Upper lobe of right lung (tissue), 1 donor: ENCODE measurements at regions not wholly inside any gene's neighbourhood (a gene's known extent, or its start where the extent isn't known, plus 50 kb on each side); places are given as distances from the start of the nearest gene placed in this dataset.

Source experiments
- ATAC-seq: fragments of 200-7000 bp; cut with Tn5 transposase; one replicate; pipeline ENCODE4 v1.9.1; 2020; ENCODE audit warnings: mild to moderate bottlenecking, moderate library complexity
- DNase-seq: peaks from one replicate; pipeline ENCODE4 v3.0.0-alpha.2; 2020
- H3K27ac ChIP-seq: fragments of 200-600 bp; one replicate; pipeline ENCODE4 v1.8.0; 2022
- H3K27me3 ChIP-seq: fragments of 200-600 bp; one replicate; pipeline ENCODE4 v1.8.0; 2022; ENCODE audit warnings: mild to moderate bottlenecking
- H3K36me3 ChIP-seq: fragments of 200-600 bp; one replicate; pipeline ENCODE4 v1.8.0; 2022
- H3K4me1 ChIP-seq: fragments of 200-600 bp; one replicate; pipeline ENCODE4 v1.8.0; 2022
- H3K4me3 ChIP-seq: fragments of 200-600 bp; one replicate; pipeline ENCODE4 v1.8.0; 2022; ENCODE audit warnings: mild to moderate bottlenecking
- H3K9me3 ChIP-seq: fragments of 200-600 bp; one replicate; pipeline ENCODE4 v1.8.0; 2022
- intact Hi-C: fragments of 100-400 bp; cut with DNase I; formaldehyde crosslinking; loops from one replicate; pipeline ENCODE4 v1.11.0; 2022
- TF ChIP-seq, protein P1 (sequence below): fragments of 200-600 bp; IDR thresholded peaks from one replicate; pipeline ENCODE4 v1.8.0; 2022; ENCODE audit warnings: antibody characterized with exemption
- donor health status: DM: no; HTN: yes; CAD: no; lungs with severe emphysema.

GRCh38 chr12:77238335-77238734, 173.0 kb upstream of the E2F7 start:
- no peak for ATAC-seq
- H3K27me3 ChIP-seq: no peaks in the 10 kb centered on the region
- no peak overlapping the region for H3K4me3 ChIP-seq
- intact Hi-C loops: no loop called here
- H3K27ac ChIP-seq: no peak overlapping the region
- H3K9me3 ChIP-seq: no peaks in the 10 kb centered on the region
- no peaks in the 10 kb centered on the region for H3K36me3 ChIP-seq
- DNase-seq: no peak
- TF ChIP-seq, protein P1, sequence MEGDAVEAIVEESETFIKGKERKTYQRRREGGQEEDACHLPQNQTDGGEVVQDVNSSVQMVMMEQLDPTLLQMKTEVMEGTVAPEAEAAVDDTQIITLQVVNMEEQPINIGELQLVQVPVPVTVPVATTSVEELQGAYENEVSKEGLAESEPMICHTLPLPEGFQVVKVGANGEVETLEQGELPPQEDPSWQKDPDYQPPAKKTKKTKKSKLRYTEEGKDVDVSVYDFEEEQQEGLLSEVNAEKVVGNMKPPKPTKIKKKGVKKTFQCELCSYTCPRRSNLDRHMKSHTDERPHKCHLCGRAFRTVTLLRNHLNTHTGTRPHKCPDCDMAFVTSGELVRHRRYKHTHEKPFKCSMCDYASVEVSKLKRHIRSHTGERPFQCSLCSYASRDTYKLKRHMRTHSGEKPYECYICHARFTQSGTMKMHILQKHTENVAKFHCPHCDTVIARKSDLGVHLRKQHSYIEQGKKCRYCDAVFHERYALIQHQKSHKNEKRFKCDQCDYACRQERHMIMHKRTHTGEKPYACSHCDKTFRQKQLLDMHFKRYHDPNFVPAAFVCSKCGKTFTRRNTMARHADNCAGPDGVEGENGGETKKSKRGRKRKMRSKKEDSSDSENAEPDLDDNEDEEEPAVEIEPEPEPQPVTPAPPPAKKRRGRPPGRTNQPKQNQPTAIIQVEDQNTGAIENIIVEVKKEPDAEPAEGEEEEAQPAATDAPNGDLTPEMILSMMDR: no peak
- peaks cover 5% of the 10 kb centered on the region for H3K4me1 ChIP-seq

DNA sequence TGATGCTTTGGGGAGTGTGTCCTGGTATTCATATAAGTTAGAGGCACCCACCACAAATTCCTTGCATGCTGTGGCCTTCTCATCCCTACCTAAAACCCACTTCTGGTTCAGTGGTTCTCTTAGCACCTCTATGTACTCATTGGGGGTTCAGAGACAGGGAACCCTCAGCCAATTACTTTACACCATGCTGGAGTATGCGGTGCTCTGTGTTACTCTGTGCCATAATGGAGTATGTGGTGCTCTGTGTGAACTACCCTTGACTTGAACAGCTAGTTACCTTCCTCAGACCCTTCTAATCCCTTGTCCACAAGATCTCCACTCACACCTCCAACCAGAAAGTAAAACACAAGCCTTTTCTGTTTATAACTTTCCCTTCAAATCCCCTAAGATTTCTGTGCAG, 172.5 kb upstream of the E2F7 start:
- no peak for DNase-seq
- no peaks in the 10 kb centered on the region for H3K27me3 ChIP-seq
- no peaks in the 10 kb centered on the region for H3K9me3 ChIP-seq
- H3K4me1 ChIP-seq: peaks cover 5% of the 10 kb centered on the region
- no peak overlapping the region for H3K27ac ChIP-seq
- TF ChIP-seq, protein P1: no peak
- intact Hi-C loops: no loop called here
- ATAC-seq: no peak
- no peak overlapping the region for H3K4me3 ChIP-seq
- H3K36me3 ChIP-seq: no peaks in the 10 kb centered on the region

GRCh38 chr12:77236066-77236465, 170.7 kb upstream of the E2F7 start:
- Histone ChIP-seq H3K9me3 (no peaks in the 10 kb centered on the region), H3K4me3 (no peak overlapping the region), H3K36me3 (no peaks in the 10 kb centered on the region), H3K4me1 (peaks cover 8% of the 10 kb centered on the region), H3K27me3 (no peaks in the 10 kb centered on the region), H3K27ac (no peak overlapping the region)
- DNase-seq (no peak), ATAC-seq (no peak)
- intact Hi-C loops: no loop called here
- TF ChIP-seq, protein P1: no peak

DNA sequence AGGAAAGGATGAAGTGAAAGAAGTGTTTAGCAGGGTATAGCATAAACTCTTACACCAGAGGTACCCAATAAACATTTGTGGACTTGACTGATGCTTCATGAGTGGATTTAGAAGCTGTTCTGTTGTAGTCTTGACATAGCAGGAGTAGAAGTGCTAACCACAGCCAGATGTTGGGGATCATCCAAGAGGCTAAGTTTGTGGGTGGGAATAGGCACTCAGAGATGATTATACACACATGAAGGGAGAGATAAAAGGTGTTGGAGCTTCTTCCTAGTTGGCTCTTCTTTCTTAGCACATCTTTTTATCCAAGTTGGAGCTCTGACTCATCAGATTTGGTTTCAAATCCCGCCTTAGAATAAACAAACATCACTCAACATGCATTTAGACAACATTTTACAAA, 166.7 kb upstream of the E2F7 start:
- no peak for DNase-seq
- no peak for ATAC-seq
- Histone ChIP-seq H3K4me1 (peaks cover 15% of the 10 kb centered on the region), H3K27ac (peak overlapping the region; percentile 40), H3K36me3 (no peaks in the 10 kb centered on the region), H3K27me3 (no peaks in the 10 kb centered on the region), H3K9me3 (no peaks in the 10 kb centered on the region), H3K4me3 (no peak overlapping the region)
- intact Hi-C loops: no loop called here
- TF ChIP-seq, protein P1: no peak

DNA sequence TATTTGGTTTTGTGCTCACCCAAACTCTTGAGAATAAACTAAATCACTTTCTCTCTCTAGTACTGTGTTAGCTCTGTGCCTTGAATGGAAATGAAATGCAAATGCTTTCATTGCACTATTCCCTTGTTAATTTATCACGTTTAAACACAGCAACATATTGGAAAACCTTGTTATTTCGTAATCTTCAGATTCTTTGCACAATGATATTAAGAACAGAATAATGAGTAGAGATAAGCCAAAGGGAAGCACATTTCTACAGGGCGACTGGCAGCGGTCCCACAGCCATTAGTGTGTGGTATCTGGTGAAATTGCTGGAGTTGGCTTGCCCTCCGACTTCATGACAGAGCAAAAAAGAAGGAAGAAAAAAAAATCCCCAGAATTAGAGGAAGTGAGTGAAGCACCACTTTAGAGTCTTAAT, 166.1 kb upstream of the E2F7 start:
- H3K4me3 ChIP-seq: no peak overlapping the region

More for the DNA sequence above, 166.1 kb upstream of the E2F7 start:
- TF ChIP-seq, protein P1: no peak
- H3K9me3 ChIP-seq: no peaks in the 10 kb centered on the region
- ATAC-seq (peak; percentile 77), DNase-seq (peak; percentile 75)
- intact Hi-C loops: no loop called here
- H3K27ac ChIP-seq: peak overlapping the region; percentile 40
- H3K27me3 ChIP-seq: no peaks in the 10 kb centered on the region
- H3K36me3 ChIP-seq: no peaks in the 10 kb centered on the region
- H3K4me1 ChIP-seq: peaks cover 15% of the 10 kb centered on the region
